HG02973 (cell line): ENCODE measurements at regions not wholly inside any gene's neighbourhood (a gene's known extent, or its start where the extent isn't known, plus 50 kb on each side); places are given as distances from the start of the nearest gene placed in this dataset.
"Not testable (repeated sequence)": the region's sequence is repeated elsewhere in the genome, so short reads cannot be mapped to it uniquely, and the experiment has no call there.

Experiments used
- ATAC-seq: cut with Tn5 transposase; IDR thresholded peaks from one replicate; pipeline ENCODE4 v1.9.1; 2021; ENCODE audit warnings: moderate library complexity; ENCODE audit not compliant: unreplicated experiment

GRCh38 chr6:86118271-86118670 is 475.6 kb upstream of the SYNCRIP start:
- ATAC-seq: no peak

GRCh38 chr6:86107985-86108384 is 465.3 kb upstream of the SYNCRIP start:
- ATAC-seq: no peak

- ATAC-seq: no peak
These were observed 445.3 kb upstream of the SYNCRIP start for GRCh38 chr6:86087954-86088353.

- ATAC-seq: no peak
These were observed 437.3 kb upstream of the SYNCRIP start for GRCh38 chr6:86079938-86080337.

- no peak for ATAC-seq
These were observed 427.5 kb upstream of the SYNCRIP start for GRCh38 chr6:86070151-86070550.

- not testable (repeated sequence) for ATAC-seq
These were observed 422.3 kb upstream of the SYNCRIP start for GRCh38 chr6:86065002-86065401.

GRCh38 chr6:86057293-86057980 is 414.8 kb upstream of the SYNCRIP start:
- not testable (repeated sequence) for ATAC-seq

GRCh38 chr6:86045038-86045437 is 402.4 kb upstream of the SYNCRIP start:
- no peak for ATAC-seq

- ATAC-seq: no peak
These were observed 399.5 kb upstream of the SYNCRIP start for GRCh38 chr6:86042214-86042613.

- ATAC-seq: no peak
These were observed 389.0 kb upstream of the SYNCRIP start for GRCh38 chr6:86031713-86032112.

- no peak for ATAC-seq
These were observed 388.2 kb upstream of the SYNCRIP start for GRCh38 chr6:86030875-86031274.

- ATAC-seq: no peak
These were observed 386.1 kb upstream of the SYNCRIP start for GRCh38 chr6:86028776-86029175.

GRCh38 chr6:86026890-86027289 is 384.2 kb upstream of the SYNCRIP start:
- ATAC-seq: not testable (repeated sequence)

- peak; percentile 84 for ATAC-seq
These were observed 374.6 kb upstream of the SYNCRIP start for GRCh38 chr6:86017236-86017635.

- ATAC-seq: no peak
These were observed 373.9 kb upstream of the SYNCRIP start for GRCh38 chr6:86016567-86016966.

GRCh38 chr6:86016077-86016476 is 373.4 kb upstream of the SYNCRIP start:
- ATAC-seq: no peak

- ATAC-seq: not testable (repeated sequence)
These were observed 370.3 kb upstream of the SYNCRIP start for GRCh38 chr6:86012991-86013390.

GRCh38 chr6:86010915-86011786 is 368.5 kb upstream of the SYNCRIP start:
- ATAC-seq: no peak

GRCh38 chr6:85997206-85997605 is 354.5 kb upstream of the SYNCRIP start:
- no peak for ATAC-seq

GRCh38 chr6:85996034-85996375 is 353.3 kb upstream of the SYNCRIP start:
- no peak for ATAC-seq

- ATAC-seq: no peak
These were observed 352.8 kb upstream of the SYNCRIP start for GRCh38 chr6:85995339-85996033.

GRCh38 chr6:85986681-85987080 is 344.0 kb upstream of the SYNCRIP start:
- no peak for ATAC-seq
